ENCODE measurements at regions not wholly inside any gene's neighbourhood (a gene's known extent, or its start where the extent isn't known, plus 50 kb on each side); places are given as distances from the start of the nearest gene placed in this dataset.
"Not testable (repeated sequence)": the region's sequence is repeated elsewhere in the genome, so short reads cannot be mapped to it uniquely, and the experiment has no call there.

DNA sequence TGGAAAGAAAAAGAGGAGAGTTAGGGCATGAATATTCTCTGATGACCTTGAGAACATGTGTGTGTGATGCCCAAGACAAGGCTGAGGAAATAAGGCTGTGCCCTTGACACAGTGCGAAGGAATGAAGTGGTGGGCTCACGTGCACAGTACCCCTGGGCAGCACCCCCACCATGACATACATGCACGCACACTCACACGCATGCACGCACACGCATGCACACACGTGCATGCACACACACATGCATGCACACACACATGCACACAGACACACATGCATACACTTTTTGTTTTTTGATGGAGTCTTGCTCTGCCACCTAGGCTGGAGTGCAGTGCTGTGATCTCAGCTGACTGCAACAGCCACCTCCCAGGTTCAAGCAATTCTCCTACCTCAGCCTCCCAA lies 118.1 kb downstream of the GATA3 start:
- H3K4me1 ChIP-seq: no peaks in the 10 kb centered on the region
- no peaks in the 10 kb centered on the region for H3K36me3 ChIP-seq
- TF ChIP-seq POLR2AphosphoS5 (IDR thresholded peaks at IDR 0.05; ENCODE audit: insufficient read depth in 1 of 2, low read depth in 1 of 2) (no peak), POLR2A (IDR thresholded peaks at IDR 0.05) (no peak)
- TF ChIP-seq, protein P1, sequence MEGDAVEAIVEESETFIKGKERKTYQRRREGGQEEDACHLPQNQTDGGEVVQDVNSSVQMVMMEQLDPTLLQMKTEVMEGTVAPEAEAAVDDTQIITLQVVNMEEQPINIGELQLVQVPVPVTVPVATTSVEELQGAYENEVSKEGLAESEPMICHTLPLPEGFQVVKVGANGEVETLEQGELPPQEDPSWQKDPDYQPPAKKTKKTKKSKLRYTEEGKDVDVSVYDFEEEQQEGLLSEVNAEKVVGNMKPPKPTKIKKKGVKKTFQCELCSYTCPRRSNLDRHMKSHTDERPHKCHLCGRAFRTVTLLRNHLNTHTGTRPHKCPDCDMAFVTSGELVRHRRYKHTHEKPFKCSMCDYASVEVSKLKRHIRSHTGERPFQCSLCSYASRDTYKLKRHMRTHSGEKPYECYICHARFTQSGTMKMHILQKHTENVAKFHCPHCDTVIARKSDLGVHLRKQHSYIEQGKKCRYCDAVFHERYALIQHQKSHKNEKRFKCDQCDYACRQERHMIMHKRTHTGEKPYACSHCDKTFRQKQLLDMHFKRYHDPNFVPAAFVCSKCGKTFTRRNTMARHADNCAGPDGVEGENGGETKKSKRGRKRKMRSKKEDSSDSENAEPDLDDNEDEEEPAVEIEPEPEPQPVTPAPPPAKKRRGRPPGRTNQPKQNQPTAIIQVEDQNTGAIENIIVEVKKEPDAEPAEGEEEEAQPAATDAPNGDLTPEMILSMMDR (IDR thresholded peaks at IDR 0.05): no peak
- no peaks in the 10 kb centered on the region for H3K9me3 ChIP-seq
- H3K27ac ChIP-seq: no peak overlapping the region
- DNase-seq (ENCODE audit: extremely low spot score in 2 of 2): peak in 1 of 2 donors; percentile 37
- no peak overlapping the region for H3K4me3 ChIP-seq
- no peaks in the 10 kb centered on the region for H3K27me3 ChIP-seq
- intact Hi-C loops (cut with DNase I): no loop called here

DNA sequence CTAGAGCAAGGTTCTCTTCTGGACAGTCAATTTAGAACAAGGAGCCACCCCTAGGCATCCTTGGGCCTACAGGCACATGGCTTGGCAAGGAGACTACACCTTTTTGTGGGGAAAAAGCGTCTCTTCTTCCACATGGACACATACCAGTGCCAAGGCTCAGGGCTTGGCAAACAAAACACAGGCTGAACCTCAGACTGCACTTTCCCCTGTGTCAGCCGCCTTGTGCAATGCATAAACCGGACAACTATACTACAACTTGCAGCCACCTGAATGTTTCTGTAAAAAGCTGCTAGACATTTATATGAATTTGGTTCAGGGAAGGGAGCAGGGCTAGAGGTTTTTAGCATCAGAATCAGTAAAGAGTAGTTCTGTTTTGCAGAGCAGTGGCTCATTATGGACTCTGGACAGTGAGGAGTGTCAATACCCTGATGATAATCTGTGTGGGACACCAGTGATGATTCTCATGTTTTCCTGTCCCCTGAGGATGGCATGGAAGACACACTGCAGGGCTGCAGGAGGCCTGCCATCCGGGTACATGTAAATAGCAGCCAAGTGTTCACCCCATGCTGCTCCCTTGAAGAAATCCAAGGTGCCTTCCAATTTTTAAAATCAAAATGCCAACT lies 118.9 kb downstream of the GATA3 start:
- peak in 1 of 2 donors; percentile 10 for DNase-seq (ENCODE audit: extremely low spot score in 2 of 2)
- Histone ChIP-seq H3K9me3 (no peaks in the 10 kb centered on the region), H3K4me1 (no peaks in the 10 kb centered on the region), H3K27me3 (no peaks in the 10 kb centered on the region), H3K27ac (no peak overlapping the region), H3K36me3 (no peaks in the 10 kb centered on the region), H3K4me3 (no peak overlapping the region)
- TF ChIP-seq POLR2A (IDR thresholded peaks at IDR 0.05): no peak
- TF ChIP-seq, protein P1 (IDR thresholded peaks at IDR 0.05): no peak
- no peak for TF ChIP-seq POLR2AphosphoS5 (IDR thresholded peaks at IDR 0.05; ENCODE audit: insufficient read depth in 1 of 2, low read depth in 1 of 2)
- intact Hi-C loops (cut with DNase I): no loop called here

DNA sequence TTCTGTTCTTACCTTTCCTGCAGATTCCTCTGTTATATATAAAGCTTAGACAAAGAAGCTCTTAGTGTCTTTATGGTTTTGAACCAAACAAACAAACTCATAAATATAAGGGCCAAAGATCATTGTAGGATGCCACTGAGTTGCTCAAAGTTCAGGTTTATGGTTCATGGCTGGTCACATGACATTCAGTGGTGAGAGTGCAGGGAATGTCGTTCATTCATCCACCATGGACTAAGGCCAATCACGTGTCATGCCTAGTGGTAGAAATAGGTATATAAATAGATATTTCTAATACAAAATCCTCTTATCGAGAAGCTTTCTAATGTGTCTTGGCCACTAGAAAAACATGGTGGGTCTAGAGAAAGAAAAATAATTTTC lies 119.4 kb downstream of the GATA3 start:
- intact Hi-C loops (cut with DNase I): no loop called here
- H3K4me1 ChIP-seq: no peaks in the 10 kb centered on the region
- no peak for DNase-seq (ENCODE audit: extremely low spot score in 2 of 2)
- H3K4me3 ChIP-seq: no peak overlapping the region
- TF ChIP-seq, protein P1 (IDR thresholded peaks at IDR 0.05): no peak
- no peaks in the 10 kb centered on the region for H3K36me3 ChIP-seq
- no peak overlapping the region for H3K27ac ChIP-seq
- no peaks in the 10 kb centered on the region for H3K27me3 ChIP-seq
- H3K9me3 ChIP-seq: no peaks in the 10 kb centered on the region

DNA sequence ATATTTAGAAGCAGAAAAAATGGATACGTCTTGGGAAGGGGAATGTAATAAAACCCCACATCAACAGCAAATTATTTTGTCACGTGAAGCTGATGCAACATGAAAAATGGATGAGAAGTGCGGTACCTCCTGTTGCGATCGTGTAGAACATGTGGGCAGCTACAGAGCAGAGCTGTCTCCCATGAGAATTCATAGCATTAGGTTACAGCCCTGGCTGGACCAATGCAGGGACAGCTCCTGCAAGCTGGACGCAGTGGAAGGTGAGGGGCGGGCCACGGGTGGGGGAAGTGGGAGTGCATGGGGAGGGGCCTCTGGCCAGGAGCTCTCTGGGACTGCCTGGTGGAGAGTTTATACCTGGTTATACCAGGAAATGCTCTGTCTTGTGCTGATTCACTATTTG lies 120.3 kb downstream of the GATA3 start:
- no peak for TF ChIP-seq POLR2AphosphoS5 (IDR thresholded peaks at IDR 0.05; ENCODE audit: insufficient read depth in 1 of 2, low read depth in 1 of 2)
- TF ChIP-seq POLR2A (IDR thresholded peaks at IDR 0.05): no peak
- TF ChIP-seq, protein P1 (IDR thresholded peaks at IDR 0.05): no peak
- H3K4me3 ChIP-seq: no peak overlapping the region
- no peaks in the 10 kb centered on the region for H3K9me3 ChIP-seq
- no peaks in the 10 kb centered on the region for H3K36me3 ChIP-seq
- H3K27ac ChIP-seq: no peak overlapping the region
- H3K27me3 ChIP-seq: no peaks in the 10 kb centered on the region
- peak in 1 of 2 donors; percentile 44 for DNase-seq (ENCODE audit: extremely low spot score in 2 of 2)
- intact Hi-C loops (cut with DNase I): no loop called here
- H3K4me1 ChIP-seq: no peaks in the 10 kb centered on the region

DNA sequence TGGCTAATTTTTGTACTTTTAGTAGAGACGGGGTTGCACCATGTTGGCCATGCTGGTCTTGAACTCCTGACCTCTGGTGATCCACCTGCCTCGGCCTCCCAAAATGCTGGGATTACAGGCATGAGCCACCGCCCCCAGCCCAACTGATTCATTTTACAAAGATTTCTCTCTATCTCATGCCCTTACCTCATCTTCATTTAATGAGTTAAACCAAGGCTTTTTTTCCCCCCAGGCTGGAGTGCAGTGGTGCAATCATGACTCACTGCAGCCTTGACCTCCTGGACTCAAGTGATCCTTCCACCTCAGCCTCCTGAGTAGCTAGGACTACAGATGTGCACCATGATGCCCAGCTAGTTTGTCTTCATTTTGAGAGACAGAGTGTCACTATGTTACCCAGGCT lies 123.0 kb downstream of the GATA3 start:
- intact Hi-C loops (cut with DNase I): not testable (repeated sequence)

DNA sequence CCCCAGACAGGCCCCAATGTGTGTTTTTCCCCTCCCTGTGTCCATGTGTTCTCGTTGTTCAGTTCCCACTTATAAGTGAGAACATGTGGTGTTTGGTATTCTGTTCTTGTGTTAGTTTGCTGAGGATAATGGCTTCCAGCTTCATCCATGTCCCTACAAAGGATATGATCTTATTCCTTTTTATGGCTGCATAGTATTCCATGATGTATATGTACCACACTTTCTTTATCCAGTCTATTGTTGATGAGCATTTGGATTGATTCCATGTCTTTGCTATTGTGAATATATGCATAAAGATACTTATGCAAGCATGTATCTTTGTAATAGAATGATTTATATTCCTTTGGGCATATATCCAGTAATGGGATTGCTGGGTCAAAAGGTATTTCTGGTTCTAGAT lies 125.3 kb downstream of the GATA3 start:
- H3K27me3 ChIP-seq; H3K4me3 ChIP-seq; H3K36me3 ChIP-seq; H3K27ac ChIP-seq; DNase-seq (ENCODE audit: extremely low spot score in 2 of 2); H3K9me3 ChIP-seq; intact Hi-C loops (cut with DNase I); H3K4me1 ChIP-seq: not testable (repeated sequence)

More for the DNA sequence above, 123.0 kb downstream of the GATA3 start:
- H3K4me1 ChIP-seq, H3K27ac ChIP-seq, H3K27me3 ChIP-seq, H3K9me3 ChIP-seq, H3K4me3 ChIP-seq, H3K36me3 ChIP-seq: not testable (repeated sequence)
- peak in 1 of 2 donors; percentile 1 for DNase-seq (ENCODE audit: extremely low spot score in 2 of 2)
